Osteoblast (primary cell): ENCODE measurements at regions not wholly inside any gene's neighbourhood (a gene's known extent, or its start where the extent isn't known, plus 50 kb on each side); places are given as distances from the start of the nearest gene placed in this dataset.
A peak's percentile ranks its signal among the peaks of the same experiment; 100 is the strongest.

Experiments
- DNase-seq: peaks from one replicate; pipeline ENCODE4 v3.0.0; 2011; ENCODE audit warnings: low spot score, mixed read lengths; ENCODE audit not compliant: insufficient read length; ENCODE audit errors: missing footprints
- H2AFZ ChIP-seq: 2 replicates; pipeline ENCODE4 v1.6.0; 2011; ENCODE audit warnings: mild to moderate bottlenecking, low read length
- H3K27ac ChIP-seq: 2 replicates; pipeline ENCODE4 v1.5.1; 2011; ENCODE audit warnings: mild to moderate bottlenecking, low read depth, low read length, moderate library complexity
- H3K27me3 ChIP-seq: 2 replicates; pipeline ENCODE4 v1.6.0; 2012; ENCODE audit warnings: mild to moderate bottlenecking, control low read depth, inconsistent platforms, low read length, moderate library complexity; ENCODE audit not compliant: insufficient read depth
- H3K36me3 ChIP-seq: 2 replicates; pipeline ENCODE4 v1.5.1; 2011; ENCODE audit warnings: mild to moderate bottlenecking, low read length, control low read depth, moderate library complexity; ENCODE audit not compliant: insufficient read depth
- H3K4me1 ChIP-seq: 2 replicates; pipeline ENCODE4 v1.5.1; 2011; ENCODE audit warnings: mild to moderate bottlenecking, low read length, control low read depth, moderate library complexity; ENCODE audit not compliant: insufficient read depth
- H3K4me2 ChIP-seq: 2 replicates; pipeline ENCODE4 v1.6.0; 2011; ENCODE audit warnings: mild to moderate bottlenecking, low read length; ENCODE audit not compliant: insufficient read depth
- H3K4me3 ChIP-seq: fragments of 200-600 bp; sonication (generic); 3 replicates; pipeline ENCODE4 v1.5.1; 2012; ENCODE audit warnings: mild to moderate bottlenecking, low read length, inconsistent platforms; ENCODE audit not compliant: insufficient read depth
- H3K79me2 ChIP-seq: 2 replicates; pipeline ENCODE4 v1.6.0; 2012; ENCODE audit warnings: mild to moderate bottlenecking, low read length, control low read depth, inconsistent platforms; ENCODE audit not compliant: insufficient read depth
- H3K9me3 ChIP-seq: 2 replicates; pipeline ENCODE4 v1.5.1; 2011; ENCODE audit warnings: low read depth, low read length, control low read depth
- H4K20me1 ChIP-seq: 2 replicates; pipeline ENCODE4 v1.6.0; 2012; ENCODE audit warnings: mild to moderate bottlenecking, low read length, control low read depth; ENCODE audit not compliant: insufficient read depth
- CTCF ChIP-seq: IDR thresholded peaks from 2 replicates; pipeline ENCODE4 v1.5.1; 2011; ENCODE audit warnings: mild to moderate bottlenecking, low read depth, low read length, moderate library complexity; ENCODE audit errors: extremely low read depth

- Histone ChIP-seq H2AFZ (no peak overlapping the region), H3K27ac (no peak overlapping the region), H3K4me3 (no peak overlapping the region), H3K79me2 (no peaks in the 10 kb centered on the region), H3K4me2 (no peak overlapping the region), H3K9me3 (no peaks in the 10 kb centered on the region), H3K27me3 (no peaks in the 10 kb centered on the region), H3K36me3 (no peaks in the 10 kb centered on the region), H3K4me1 (no peaks in the 10 kb centered on the region), H4K20me1 (no peaks in the 10 kb centered on the region)
- TF ChIP-seq CTCF: no peak
- no peak for DNase-seq
Measured at GRCh38 chr10:8504499-8504898, 450.0 kb downstream of the GATA3 start.

- TF ChIP-seq CTCF: no peak
- DNase-seq: peak; percentile 18
- Histone ChIP-seq H3K36me3 (no peaks in the 10 kb centered on the region), H2AFZ (no peak overlapping the region), H3K4me3 (no peak overlapping the region), H3K27me3 (no peaks in the 10 kb centered on the region), H4K20me1 (no peaks in the 10 kb centered on the region), H3K27ac (no peak overlapping the region), H3K4me2 (no peak overlapping the region), H3K9me3 (peaks cover 3% of the 10 kb centered on the region), H3K4me1 (no peaks in the 10 kb centered on the region), H3K79me2 (no peaks in the 10 kb centered on the region)
Measured at GRCh38 chr10:8507156-8507555, 452.7 kb downstream of the GATA3 start.

GRCh38 chr10:8508882-8509281 lies 454.4 kb downstream of the GATA3 start:
- H2AFZ ChIP-seq: no peak overlapping the region
- H3K4me1 ChIP-seq: no peaks in the 10 kb centered on the region
- no peaks in the 10 kb centered on the region for H3K36me3 ChIP-seq
- H3K9me3 ChIP-seq: peaks cover 3% of the 10 kb centered on the region
- H4K20me1 ChIP-seq: no peaks in the 10 kb centered on the region
- no peaks in the 10 kb centered on the region for H3K79me2 ChIP-seq
- H3K4me3 ChIP-seq: no peak overlapping the region
- no peak overlapping the region for H3K27ac ChIP-seq
- no peak for TF ChIP-seq CTCF
- no peak overlapping the region for H3K4me2 ChIP-seq
- no peaks in the 10 kb centered on the region for H3K27me3 ChIP-seq
- no peak for DNase-seq

- Histone ChIP-seq H3K4me1 (no peaks in the 10 kb centered on the region), H3K9me3 (peaks cover 3% of the 10 kb centered on the region), H3K36me3 (no peaks in the 10 kb centered on the region), H3K27me3 (no peaks in the 10 kb centered on the region), H4K20me1 (no peaks in the 10 kb centered on the region), H2AFZ (no peak overlapping the region), H3K4me3 (no peak overlapping the region), H3K27ac (no peak overlapping the region), H3K4me2 (no peak overlapping the region), H3K79me2 (no peaks in the 10 kb centered on the region)
- DNase-seq: no peak
- TF ChIP-seq CTCF: no peak
Measured at GRCh38 chr10:8510471-8510870, 456.0 kb downstream of the GATA3 start.
